ENCODE measurements at regions not wholly inside any gene's neighbourhood (a gene's known extent, or its start where the extent isn't known, plus 50 kb on each side); places are given as distances from the start of the nearest gene placed in this dataset.
"Not testable (repeated sequence)": the region's sequence is repeated elsewhere in the genome, so short reads cannot be mapped to it uniquely, and the experiment has no call there.

DNA sequence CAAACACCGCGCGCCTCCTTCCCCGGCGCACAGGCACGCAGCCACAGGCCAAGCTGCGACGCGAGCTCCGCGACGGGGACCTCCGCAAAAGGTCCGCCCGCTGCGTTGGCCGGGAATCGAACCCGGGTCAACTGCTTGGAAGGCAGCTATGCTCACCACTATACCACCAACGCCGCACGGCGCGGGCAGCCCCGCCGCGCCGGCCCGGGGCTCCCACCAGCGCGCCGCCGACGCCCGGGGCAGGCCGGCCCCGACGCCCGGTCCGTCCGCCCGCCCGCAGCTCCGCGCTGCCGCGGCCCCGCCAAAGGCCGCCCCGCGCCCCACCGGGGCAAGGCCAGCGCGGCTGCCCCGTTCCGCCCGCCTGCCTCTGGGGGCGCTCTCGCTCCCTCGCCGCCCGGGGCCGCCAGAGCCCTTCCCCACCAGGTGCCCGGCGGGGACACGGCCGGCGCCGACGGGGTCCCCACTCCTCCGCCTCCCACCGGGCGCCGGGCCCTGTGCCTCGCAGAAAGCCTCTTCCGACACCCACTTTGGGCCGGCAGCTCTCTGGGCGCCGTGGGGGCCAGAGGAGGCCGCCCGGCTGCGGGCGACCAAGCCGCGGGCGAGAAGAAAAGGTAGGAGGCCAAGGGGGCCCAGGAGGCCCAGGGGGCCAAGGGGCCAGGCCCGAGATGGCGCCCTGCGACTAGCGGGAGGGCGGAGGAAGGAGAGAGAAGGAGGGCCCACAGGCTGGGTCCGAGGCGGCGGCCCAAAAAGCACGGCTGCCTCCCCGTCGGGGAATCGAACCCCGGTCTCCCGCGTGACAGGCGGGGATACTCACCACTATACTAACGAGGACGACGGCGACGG, 50.2 kb upstream of the FCGR2A start:
- DNase-seq: not testable (repeated sequence)

DNA sequence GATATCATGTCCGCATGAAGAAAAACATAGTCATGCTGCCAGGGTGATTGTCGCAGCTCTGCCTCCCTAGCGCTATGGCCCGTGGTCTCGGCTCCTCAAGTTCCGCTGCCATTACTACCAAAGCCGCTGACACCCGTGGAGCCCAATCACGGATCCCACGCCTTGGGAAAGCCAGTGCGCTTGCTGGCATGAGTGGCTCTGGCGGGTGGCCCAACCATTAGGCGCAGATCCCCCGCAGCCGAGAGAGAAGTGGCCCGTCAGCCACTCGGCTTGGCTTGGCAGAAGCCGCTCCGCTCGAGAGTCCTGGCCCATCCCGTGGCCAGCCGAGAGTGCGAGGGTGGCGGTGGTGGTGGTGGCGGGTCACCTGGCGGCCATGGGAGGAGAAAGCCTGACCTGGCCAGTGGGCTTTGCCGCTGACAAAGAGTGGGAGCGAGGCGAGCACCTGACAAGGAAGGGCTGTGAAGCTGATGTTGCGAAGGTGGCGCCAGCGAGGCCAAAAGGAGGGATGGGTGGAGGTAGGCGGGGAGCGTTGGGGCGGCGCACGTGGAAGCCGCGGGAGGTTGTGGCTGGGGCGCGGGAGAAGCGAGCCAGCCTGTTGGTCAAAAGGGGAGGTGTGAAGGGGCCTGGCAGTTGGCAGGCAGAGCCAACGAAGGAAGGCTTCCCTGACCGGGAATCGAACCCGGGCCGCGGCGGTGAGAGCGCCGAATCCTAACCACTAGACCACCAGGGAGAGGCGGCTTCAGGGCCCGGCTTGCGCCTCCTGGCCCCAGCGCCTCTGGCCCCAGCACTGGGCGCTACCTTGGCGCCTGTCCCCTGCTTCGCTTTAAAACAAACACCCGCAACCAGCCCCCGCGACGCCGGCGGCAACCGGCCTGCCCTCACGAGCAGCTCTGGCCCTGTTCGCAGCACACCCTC, 51.0 kb upstream of the FCGR2A start:
- DNase-seq: not testable (repeated sequence)

DNA sequence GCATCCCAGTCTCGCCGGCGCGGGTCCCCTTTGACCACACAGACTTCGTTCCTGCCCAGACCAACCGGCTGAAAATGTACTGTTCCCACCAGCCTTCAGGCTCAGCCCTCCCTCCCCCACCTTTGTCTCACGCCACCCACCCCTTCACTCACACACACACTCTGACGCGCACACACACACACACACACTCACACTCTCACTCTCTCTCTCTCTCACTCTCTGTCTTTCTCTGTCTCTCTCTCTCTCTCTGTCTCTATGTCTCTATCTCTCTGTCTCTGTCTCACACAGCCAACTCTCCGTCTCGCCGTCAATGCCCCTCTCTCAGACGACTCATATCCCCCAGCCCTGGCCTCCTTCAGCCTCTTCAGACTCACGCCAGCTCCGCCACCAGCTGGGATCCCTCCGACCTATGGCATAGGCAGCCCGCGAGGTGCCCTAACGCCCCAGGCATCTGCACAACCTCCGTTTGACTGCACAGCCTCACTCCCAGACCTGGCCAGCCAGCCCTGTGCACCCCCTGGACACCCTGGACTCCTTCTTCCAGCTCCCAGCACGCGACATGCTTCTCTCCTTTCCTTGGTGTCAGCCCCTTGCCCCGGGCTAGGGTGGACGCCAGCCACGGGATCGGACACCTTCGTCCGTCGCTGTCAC, 53.4 kb upstream of the FCGR2A start:
- DNase-seq: not testable (repeated sequence)

DNA sequence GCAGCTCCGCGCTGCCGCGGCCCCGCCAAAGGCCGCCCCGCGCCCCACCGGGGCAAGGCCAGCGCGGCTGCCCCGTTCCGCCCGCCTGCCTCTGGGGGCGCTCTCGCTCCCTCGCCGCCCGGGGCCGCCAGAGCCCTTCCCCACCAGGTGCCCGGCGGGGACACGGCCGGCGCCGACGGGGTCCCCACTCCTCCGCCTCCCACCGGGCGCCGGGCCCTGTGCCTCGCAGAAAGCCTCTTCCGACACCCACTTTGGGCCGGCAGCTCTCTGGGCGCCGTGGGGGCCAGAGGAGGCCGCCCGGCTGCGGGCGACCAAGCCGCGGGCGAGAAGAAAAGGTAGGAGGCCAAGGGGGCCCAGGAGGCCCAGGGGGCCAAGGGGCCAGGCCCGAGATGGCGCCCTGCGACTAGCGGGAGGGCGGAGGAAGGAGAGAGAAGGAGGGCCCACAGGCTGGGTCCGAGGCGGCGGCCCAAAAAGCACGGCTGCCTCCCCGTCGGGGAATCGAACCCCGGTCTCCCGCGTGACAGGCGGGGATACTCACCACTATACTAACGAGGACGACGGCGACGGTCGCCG, 57.4 kb upstream of the FCGR2A start:
- DNase-seq: not testable (repeated sequence)

DNA sequence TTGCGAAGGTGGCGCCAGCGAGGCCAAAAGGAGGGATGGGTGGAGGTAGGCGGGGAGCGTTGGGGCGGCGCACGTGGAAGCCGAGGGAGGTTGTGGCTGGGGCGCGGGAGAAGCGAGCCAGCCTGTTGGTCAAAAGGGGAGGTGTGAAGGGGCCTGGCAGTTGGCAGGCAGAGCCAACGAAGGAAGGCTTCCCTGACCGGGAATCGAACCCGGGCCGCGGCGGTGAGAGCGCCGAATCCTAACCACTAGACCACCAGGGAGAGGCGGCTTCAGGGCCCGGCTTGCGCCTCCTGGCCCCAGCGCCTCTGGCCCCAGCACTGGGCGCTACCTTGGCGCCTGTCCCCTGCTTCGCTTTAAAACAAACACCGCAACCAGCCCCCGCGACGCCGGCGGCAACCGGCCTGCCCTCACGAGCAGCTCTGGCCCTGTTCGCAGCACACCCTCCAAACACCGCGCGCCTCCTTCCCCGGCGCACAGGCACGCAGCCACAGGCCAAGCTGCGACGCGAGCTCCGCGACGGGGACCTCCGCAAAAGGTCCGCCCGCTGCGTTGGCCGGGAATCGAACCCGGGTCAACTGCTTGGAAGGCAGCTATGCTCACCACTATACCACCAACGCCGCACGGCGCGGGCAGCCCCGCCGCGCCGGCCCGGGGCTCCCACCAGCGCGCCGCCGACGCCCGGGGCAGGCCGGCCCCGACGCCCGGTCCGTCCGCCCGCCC, 58.1 kb upstream of the FCGR2A start:
- DNase-seq: not testable (repeated sequence)

DNA sequence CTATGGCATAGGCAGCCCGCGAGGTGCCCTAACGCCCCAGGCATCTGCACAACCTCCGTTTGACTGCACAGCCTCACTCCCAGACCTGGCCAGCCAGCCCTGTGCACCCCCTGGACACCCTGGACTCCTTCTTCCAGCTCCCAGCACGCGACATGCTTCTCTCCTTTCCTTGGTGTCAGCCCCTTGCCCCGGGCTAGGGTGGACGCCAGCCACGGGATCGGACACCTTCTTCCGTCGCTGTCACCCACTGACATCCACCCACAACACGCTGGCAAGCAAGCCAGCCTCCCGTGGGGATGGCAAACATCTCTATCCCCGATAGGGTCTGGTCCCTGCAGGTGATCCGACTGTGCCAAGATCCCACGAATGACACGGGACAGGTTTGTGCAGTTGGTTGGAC, 60.5 kb upstream of the FCGR2A start:
- DNase-seq: not testable (repeated sequence)

DNA sequence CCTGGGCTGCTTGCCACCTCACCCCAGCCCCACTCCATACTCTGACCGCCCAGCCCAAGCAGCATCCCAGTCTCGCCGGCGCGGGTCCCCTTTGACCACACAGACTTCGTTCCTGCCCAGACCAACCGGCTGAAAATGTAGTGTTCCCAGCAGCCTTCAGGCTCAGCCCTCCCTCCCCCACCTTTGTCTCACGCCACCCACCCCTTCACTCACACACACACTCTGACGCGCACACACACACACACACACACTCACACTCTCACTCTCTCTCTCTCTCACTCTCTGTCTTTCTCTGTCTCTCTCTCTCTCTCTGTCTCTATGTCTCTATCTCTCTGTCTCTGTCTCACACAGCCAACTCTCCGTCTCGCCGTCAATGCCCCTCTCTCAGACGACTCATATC, 61.0 kb upstream of the FCGR2A start:
- DNase-seq: not testable (repeated sequence)

DNA sequence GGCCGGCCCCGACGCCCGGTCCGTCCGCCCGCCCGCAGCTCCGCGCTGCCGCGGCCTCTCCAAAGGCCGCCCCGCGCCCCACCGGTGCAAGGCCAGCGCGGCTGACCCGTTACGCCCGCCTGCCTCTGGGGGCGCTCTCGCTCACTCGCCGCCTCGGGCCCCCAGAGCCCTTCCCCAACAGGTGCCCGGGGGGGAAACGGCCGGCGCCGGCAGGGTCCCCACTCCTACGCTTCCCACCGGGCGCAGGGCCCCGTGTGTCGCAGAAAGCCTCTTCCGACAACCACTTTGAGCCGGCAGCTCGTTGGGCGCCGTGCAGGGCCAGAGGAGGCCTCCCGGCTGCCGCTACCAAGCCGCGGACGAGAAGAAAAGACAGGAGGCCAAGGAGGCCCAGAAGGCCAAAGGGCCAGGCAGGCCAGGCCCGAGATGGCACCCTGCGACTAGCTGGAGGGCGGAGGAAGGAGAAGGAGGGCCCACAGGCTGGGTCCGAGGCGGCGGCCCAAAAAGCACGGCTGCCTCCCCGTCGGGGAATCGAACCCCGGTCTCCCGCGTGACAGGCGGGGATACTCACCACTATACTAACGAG, 64.9 kb upstream of the FCGR2A start:
- DNase-seq: no peak

DNA sequence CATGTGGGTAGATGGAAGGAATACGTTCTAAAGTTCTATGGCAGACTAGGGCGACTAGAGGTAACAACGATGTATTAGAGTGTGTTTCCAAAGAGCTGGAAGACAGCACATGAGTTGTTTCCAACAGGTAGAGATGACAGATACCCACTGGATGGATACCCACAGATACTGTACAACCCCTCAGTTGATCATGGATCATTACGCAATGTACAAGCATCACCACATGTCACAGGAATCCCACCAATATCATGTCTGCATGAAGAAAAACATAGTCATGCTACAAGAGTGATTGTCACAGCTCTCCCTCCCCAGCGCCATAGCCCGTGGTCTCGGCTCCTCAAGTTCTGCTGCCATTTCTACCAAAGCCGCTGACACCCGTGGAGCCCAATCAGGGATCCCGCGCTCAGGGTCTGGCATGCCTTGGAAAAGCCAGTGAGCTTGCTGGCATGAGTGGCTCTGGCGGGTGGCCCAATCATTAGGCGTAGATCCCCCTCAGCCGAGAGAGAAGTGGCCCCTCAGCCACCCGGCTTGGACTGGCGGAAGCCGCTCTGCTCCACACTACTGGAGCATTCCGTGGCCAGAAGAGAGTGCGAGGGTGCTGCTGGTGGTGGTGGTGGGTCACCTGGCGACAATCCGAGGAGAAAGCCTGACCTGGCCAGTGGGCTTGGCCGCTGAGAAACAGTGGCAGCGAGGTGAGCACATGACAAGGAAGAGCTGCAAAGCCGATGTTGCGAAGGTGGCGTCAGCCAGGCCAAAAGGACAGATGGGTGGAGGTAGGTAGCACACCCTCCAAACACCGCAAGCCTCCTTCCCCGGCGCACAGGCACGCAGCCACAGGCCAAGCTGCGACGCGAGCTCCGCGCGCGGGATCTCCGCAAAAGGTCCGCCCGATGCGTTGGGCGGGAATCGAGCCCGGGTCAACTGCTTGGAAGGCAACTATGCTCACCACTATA, 65.7 kb upstream of the FCGR2A start:
- DNase-seq: no peak

DNA sequence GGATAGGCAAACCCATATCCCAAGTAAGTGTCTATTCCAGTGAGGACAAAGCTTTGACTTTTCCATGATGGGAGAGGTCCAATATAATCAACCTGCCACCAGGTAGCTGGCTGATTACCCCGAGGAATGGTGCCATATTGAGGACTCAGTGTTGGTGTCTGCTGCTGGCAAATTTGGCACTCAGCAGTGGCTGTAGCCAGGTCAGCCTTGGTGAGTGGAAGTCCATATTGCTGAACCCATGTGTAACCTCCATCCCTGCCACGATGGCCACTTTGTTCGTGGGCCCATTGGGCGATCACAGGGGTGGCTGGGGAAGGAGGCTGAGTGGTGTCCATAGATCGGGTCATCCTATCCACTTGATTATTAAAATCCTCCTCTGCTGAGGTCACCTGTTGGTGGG, 65.5 kb upstream of the CFAP126 start:
- DNase-seq: not testable (repeated sequence)

DNA sequence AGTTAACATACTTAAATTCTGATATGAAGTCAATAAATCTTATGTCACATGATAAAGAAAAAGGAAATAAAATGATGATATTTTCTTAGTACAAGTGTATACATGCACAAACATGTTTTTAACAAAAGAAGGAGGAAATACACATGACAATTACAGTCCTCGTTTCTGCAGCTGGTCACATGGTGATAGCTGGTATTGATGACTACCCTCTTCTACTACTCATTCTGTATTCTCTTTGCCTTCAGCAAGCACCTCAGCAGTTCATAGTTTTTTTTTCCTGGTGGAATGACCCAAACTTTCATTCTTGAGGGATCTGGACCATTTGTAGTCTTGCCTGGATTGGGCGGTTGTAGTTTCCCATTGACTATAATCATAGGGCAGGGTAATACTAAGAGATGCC, 64.4 kb upstream of the CFAP126 start:
- no peak for DNase-seq

DNA sequence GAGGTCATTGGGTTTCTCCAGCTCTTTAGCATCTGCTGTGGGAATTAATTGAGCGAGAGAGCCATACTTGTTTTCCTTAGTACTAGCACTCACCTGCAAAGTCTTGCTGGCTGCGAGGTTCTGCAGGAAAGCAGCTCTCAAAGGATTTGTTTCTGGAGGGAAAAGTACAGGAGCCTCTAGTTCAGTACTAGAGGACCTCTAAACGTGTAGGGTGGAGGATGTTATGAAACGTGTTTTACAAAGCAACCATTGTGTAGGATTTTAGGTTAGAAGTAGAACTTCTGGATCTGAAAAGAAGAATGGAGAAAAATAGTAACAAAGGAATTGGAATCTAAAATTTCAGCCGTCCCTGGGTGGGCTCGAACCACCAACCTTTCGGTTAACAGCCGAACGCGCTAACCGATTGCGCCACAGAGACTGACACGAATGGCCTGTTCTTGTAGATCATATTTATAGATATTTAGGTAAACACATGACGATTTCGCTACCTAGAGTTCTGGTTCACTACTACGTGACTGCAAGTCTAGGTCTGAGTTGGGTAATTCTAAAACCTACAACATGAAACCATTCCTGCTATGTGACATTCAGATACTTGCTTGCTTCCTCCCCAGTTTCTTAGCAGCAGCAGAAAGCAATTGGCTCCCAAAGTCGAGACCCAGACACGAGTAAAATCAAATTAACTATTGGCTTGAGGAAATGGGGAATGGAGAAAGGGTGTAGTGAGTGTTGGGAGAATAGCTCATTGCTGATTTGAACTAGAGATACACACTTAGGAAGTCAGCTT, 60.2 kb upstream of the CFAP126 start:
- DNase-seq: no peak

DNA sequence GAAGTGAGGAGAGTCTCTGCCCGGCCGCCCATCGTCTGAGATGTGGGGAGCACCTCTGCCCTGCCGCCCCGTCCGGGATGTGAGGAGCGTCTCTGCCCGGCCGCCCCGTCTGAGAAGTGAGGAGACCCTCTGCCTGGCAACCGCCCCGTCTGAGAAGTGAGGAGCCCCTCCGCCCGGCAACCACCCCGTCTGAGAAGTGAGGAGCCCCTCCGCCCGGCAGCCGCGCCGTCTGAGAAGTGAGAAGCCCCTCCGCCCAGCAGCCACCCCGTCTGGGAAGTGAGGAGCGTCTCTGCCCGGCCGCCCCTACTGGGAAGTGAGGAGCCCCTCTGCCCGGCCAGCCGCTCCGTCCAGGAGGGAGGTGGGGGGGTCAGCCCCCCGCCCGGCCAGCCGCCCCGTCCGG, 55.2 kb upstream of the CFAP126 start:
- DNase-seq: not testable (repeated sequence)

DNA sequence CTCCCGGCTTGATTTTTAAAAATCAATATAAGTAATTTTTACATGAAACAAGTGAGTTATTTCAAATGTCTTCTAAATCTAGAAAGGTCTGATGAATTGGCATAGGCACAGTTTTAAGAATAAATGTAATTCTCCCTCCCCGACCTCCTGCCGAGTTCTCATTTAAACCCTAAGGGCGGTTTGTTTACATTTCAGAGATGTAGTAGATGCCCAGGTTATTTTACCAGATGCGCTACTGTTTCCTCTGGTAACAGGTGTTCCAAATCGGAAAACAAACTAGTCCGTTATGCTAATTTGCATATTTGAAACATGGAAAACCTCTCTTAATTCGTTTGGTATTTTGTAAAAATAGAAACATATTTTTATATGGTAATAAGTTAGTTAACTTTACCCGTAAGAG, 53.8 kb upstream of the CFAP126 start:
- DNase-seq: peak; percentile 71

DNA sequence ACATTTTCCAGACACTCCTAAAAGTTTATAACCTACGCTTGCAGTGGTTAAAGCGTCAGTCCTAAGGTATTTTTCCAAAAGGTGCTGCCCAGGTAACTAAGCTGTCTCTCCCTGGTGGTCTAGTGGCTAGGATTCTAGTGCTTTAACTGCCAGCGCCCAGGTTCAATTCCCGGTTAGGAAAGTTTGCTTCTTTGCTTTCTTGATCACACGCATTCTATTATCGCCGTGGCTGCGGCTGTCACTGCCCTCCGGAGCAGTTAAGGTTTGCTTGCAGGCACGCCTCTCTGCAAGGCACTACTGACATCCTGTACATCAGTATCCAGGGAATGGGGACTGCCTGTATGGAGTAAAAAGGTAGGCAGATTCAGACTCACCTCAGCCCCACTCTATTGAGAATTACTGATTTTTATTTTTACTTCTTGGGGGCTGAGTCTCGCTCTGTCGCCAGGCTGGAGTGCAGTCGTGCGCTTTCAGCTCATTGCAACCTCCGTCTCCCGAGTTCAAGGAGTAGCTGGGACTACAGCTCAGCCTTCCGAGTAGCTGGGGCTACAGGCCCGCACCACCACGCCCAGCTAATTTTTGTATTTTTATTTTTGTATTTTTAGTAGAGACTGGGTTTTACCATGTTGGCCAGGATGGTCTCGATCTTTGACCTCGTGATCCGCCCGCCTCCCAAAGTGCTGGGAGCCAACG, 53.2 kb upstream of the CFAP126 start:
- peak; percentile 93 for DNase-seq

DNA sequence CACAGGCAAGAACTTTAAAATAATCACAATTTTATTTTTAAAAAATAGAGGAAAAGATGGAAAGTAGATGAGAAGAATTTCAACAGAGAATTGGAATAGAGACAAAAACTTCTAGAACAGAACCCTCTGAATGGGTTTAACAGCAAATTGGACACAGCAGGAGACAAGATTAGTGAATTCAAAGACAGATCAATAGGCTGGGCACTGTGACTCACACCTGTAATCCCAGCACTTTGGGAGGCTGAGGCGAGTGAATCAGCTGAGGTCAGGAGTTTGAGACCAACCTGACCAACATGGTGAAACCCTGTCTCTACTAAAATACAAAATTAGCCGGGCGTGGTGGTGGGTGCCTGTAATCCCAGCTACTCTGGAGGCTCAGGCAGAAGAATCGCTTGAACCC, 49.9 kb upstream of the CFAP126 start:
- DNase-seq: not testable (repeated sequence)
